LNCaP clone FGC (cell line): ENCODE measurements at regions not wholly inside any gene's neighbourhood (a gene's known extent, or its start where the extent isn't known, plus 50 kb on each side); places are given as distances from the start of the nearest gene placed in this dataset.

Experiments
- DNase-seq: peaks from one replicate; pipeline ENCODE4 v3.0.0-alpha.2; 2011; ENCODE audit warnings: low read depth
- H3K4me3 ChIP-seq: 2 replicates; pipeline ENCODE4 v1.5.1; 2011; ENCODE audit warnings: mild to moderate bottlenecking, low read depth, low read length, control low read depth
- CTCF ChIP-seq: IDR thresholded peaks from 2 replicates; pipeline ENCODE4 v1.5.1; 2012; ENCODE audit warnings: mild to moderate bottlenecking; ENCODE audit not compliant: control insufficient read depth, insufficient read depth; ENCODE audit errors: extremely low read depth

GRCh38 chr12:24198936-24199671 lies 249.6 kb upstream of the SOX5 start:
- TF ChIP-seq CTCF: no peak
- H3K4me3 ChIP-seq: no peak overlapping the region
- DNase-seq: no peak

- H3K4me3 ChIP-seq: no peak overlapping the region
- no peak for DNase-seq
- no peak for TF ChIP-seq CTCF
These were observed 248.6 kb upstream of the SOX5 start for GRCh38 chr12:24198070-24198469.

GRCh38 chr12:24197532-24197931 lies 248.1 kb upstream of the SOX5 start:
- no peak for TF ChIP-seq CTCF
- no peak overlapping the region for H3K4me3 ChIP-seq
- no peak for DNase-seq

GRCh38 chr12:24195063-24195462 lies 245.6 kb upstream of the SOX5 start:
- TF ChIP-seq CTCF: no peak
- DNase-seq: no peak
- H3K4me3 ChIP-seq: no peak overlapping the region

- H3K4me3 ChIP-seq: no peak overlapping the region
- no peak for DNase-seq
- TF ChIP-seq CTCF: no peak
These were observed 241.6 kb upstream of the SOX5 start for GRCh38 chr12:24191117-24191516.

GRCh38 chr12:24185782-24186181 lies 236.3 kb upstream of the SOX5 start:
- no peak for DNase-seq
- TF ChIP-seq CTCF: no peak
- H3K4me3 ChIP-seq: no peak overlapping the region

GRCh38 chr12:24177889-24178288 lies 228.4 kb upstream of the SOX5 start:
- no peak for TF ChIP-seq CTCF
- no peak for DNase-seq
- no peak overlapping the region for H3K4me3 ChIP-seq
